PFSK-1 (cell line): ENCODE measurements at regions not wholly inside any gene's neighbourhood (a gene's known extent, or its start where the extent isn't known, plus 50 kb on each side); places are given as distances from the start of the nearest gene placed in this dataset.

ENCODE experiments used
- POLR2AphosphoS5 ChIP-seq: IDR thresholded peaks from 2 replicates; pipeline ENCODE4 v1.6.1; 2012; ENCODE audit warnings: low read depth, mild to moderate bottlenecking, control low read depth, low read length, moderate library complexity
- SIN3A ChIP-seq: IDR thresholded peaks from 2 replicates; pipeline ENCODE4 v1.6.1; 2012; ENCODE audit warnings: mild to moderate bottlenecking, low read length, moderate library complexity, borderline replicate concordance; ENCODE audit not compliant: insufficient read depth
- TAF1 ChIP-seq: IDR thresholded peaks from 2 replicates; pipeline ENCODE4 v1.6.1; 2012; ENCODE audit warnings: low read length, control low read depth, borderline replicate concordance; ENCODE audit not compliant: insufficient read depth
- TF ChIP-seq, protein P1 (sequence below), 2 experiments: IDR thresholded peaks; 2 replicates each; pipeline versions ENCODE4 v1.6.1 to v1.8.0; 2011 to 2012; ENCODE audit warnings: low read depth in 2 of 2, low read length in 2 of 2, control low read depth in 1 of 2, inconsistent platforms in 1 of 2, mild to moderate bottlenecking in 1 of 2, moderate library complexity in 1 of 2; ENCODE audit not compliant: insufficient read depth in 1 of 2

DNA sequence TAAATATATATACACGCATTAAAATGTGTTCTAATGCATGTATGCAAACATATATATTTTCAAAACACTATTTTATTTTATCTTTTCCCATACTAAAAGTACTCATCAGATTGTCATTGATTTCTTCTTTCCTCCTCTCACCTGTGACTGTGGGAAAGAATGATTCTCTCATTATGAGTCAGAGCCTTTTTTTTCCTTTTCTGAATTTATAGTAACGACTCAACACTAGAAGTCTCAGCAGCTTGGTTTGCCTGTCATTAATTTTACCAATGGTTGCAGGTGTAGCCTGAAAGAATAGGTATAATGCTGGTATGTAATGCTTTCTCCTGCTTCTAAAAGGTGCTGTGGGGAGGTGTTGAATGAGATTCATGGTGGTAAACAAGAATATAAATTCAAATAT lies 328.7 kb downstream of the UTRN start:
- TF ChIP-seq, protein P1, sequence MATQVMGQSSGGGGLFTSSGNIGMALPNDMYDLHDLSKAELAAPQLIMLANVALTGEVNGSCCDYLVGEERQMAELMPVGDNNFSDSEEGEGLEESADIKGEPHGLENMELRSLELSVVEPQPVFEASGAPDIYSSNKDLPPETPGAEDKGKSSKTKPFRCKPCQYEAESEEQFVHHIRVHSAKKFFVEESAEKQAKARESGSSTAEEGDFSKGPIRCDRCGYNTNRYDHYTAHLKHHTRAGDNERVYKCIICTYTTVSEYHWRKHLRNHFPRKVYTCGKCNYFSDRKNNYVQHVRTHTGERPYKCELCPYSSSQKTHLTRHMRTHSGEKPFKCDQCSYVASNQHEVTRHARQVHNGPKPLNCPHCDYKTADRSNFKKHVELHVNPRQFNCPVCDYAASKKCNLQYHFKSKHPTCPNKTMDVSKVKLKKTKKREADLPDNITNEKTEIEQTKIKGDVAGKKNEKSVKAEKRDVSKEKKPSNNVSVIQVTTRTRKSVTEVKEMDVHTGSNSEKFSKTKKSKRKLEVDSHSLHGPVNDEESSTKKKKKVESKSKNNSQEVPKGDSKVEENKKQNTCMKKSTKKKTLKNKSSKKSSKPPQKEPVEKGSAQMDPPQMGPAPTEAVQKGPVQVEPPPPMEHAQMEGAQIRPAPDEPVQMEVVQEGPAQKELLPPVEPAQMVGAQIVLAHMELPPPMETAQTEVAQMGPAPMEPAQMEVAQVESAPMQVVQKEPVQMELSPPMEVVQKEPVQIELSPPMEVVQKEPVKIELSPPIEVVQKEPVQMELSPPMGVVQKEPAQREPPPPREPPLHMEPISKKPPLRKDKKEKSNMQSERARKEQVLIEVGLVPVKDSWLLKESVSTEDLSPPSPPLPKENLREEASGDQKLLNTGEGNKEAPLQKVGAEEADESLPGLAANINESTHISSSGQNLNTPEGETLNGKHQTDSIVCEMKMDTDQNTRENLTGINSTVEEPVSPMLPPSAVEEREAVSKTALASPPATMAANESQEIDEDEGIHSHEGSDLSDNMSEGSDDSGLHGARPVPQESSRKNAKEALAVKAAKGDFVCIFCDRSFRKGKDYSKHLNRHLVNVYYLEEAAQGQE (IDR thresholded peaks at IDR 0.05; ENCODE audit: insufficient read depth in 1 of 2, low read depth in 2 of 2, low read length in 2 of 2): no peak
- TF ChIP-seq SIN3A: no peak
- no peak for TF ChIP-seq TAF1
- no peak for TF ChIP-seq POLR2AphosphoS5
